Activated CD8-positive, alpha-beta memory T cell treated with anti-CD3 and anti-CD28 coated beads, Interleukin-2, amount 10 ng/mL, durations not matched to agents 7 days and 5 days (primary cell): ENCODE measurements at regions not wholly inside any gene's neighbourhood (a gene's known extent, or its start where the extent isn't known, plus 50 kb on each side); places are given as distances from the start of the nearest gene placed in this dataset.

Experiments
- ATAC-seq: fragments of 150-1000 bp; cut with Tn5 transposase; one replicate; pipeline ENCODE4 v1.10.0; 2021; ENCODE audit warnings: moderate library complexity
- CTCF ChIA-PET: fragments of 350-600 bp; sonication (Branson Sonifier 250); formaldehyde crosslinking; loops from one replicate; lab custom pipeline; 2021; ENCODE audit warnings: antibody characterized with exemption; lab: Charles Lee
- DNase-seq: peaks from one replicate; pipeline ENCODE4 v3.0.0-alpha.2; 2020
- H3K27ac Mint-ChIP-seq: one replicate; pipeline ENCODE4 v1.8.0; 2021; ENCODE audit warnings: mild to moderate bottlenecking, mixed read lengths
- H3K27me3 Mint-ChIP-seq: one replicate; pipeline ENCODE4 v1.8.0; 2021; ENCODE audit warnings: mixed read lengths
- H3K36me3 Mint-ChIP-seq: one replicate; pipeline ENCODE4 v1.8.0; 2021; ENCODE audit warnings: mild to moderate bottlenecking, mixed read lengths
- H3K4me1 Mint-ChIP-seq: one replicate; pipeline ENCODE4 v1.8.0; 2021; ENCODE audit warnings: mixed read lengths
- H3K4me3 Mint-ChIP-seq: one replicate; pipeline ENCODE4 v1.8.0; 2021; ENCODE audit warnings: mild to moderate bottlenecking, moderate library complexity, mixed read lengths
- H3K9me3 Mint-ChIP-seq: one replicate; pipeline ENCODE4 v1.8.0; 2022; ENCODE audit warnings: low read depth, mixed read lengths

DNA sequence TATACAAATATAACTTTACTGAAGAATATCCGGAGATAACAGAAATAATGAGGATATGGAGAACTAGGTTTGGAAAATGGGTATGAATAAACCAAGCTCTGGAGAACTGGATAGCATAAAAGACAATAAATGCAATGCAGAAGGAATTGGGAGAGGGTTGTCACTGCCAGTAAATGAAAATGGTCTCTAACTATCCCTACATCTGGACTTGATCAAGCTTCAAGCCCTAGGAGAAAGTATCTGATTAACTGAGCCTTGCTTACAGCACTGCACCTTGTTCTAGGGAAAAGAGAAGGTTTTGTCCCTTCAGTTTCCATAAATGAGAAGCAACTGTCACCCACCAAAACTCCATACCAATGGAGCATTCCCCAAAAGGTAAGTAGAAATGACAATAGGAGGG is 514.6 kb upstream of the ZEB2 start:
- Mint-ChIP-seq H3K4me3 (no peak overlapping the region), H3K36me3 (no peaks in the 10 kb centered on the region), H3K27me3 (no peaks in the 10 kb centered on the region), H3K27ac (no peak overlapping the region), H3K4me1 (no peaks in the 10 kb centered on the region), H3K9me3 (no peaks in the 10 kb centered on the region)
- ATAC-seq (no peak), DNase-seq (no peak)
- CTCF ChIA-PET: no interaction called here

- CTCF ChIA-PET: no interaction called here
- H3K4me3 Mint-ChIP-seq: no peak overlapping the region
- no peaks in the 10 kb centered on the region for H3K27me3 Mint-ChIP-seq
- H3K9me3 Mint-ChIP-seq: no peaks in the 10 kb centered on the region
- H3K4me1 Mint-ChIP-seq: no peaks in the 10 kb centered on the region
- DNase-seq (no peak), ATAC-seq (no peak)
- no peak overlapping the region for H3K27ac Mint-ChIP-seq
- H3K36me3 Mint-ChIP-seq: no peaks in the 10 kb centered on the region
These were observed 513.5 kb upstream of the ZEB2 start for GRCh38 chr2:145033438-145033837.

GRCh38 chr2:145032791-145033190 is 512.9 kb upstream of the ZEB2 start:
- H3K36me3 Mint-ChIP-seq: no peaks in the 10 kb centered on the region
- DNase-seq: no peak
- CTCF ChIA-PET: no interaction called here
- ATAC-seq: no peak
- no peaks in the 10 kb centered on the region for H3K9me3 Mint-ChIP-seq
- H3K27ac Mint-ChIP-seq: no peak overlapping the region
- no peaks in the 10 kb centered on the region for H3K4me1 Mint-ChIP-seq
- H3K4me3 Mint-ChIP-seq: no peak overlapping the region
- peaks cover 2% of the 10 kb centered on the region for H3K27me3 Mint-ChIP-seq

DNA sequence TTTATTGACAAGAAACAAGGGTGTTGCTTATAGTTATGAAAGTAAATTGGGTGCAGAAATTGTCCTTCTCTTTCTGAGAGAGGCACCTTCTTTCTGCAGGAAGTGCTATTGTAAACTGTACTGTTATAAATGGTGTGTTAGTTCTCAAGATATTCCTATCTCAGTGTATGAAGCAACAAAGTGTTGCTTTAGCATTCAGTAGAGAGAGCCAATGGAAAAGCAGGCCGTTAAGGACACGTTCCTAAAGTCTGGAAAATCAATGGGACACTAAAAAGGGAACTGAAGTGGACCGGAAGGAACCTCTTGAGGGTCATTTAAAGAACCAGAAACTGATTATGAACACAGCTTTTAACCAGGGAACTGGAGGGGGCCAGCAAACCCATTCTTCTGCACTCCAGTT is 510.0 kb upstream of the ZEB2 start:
- Mint-ChIP-seq H3K27ac (no peak overlapping the region), H3K4me3 (no peak overlapping the region), H3K4me1 (no peaks in the 10 kb centered on the region), H3K36me3 (no peaks in the 10 kb centered on the region), H3K27me3 (peaks cover 2% of the 10 kb centered on the region), H3K9me3 (no peaks in the 10 kb centered on the region)
- ATAC-seq: no peak
- CTCF ChIA-PET: no interaction called here
- no peak for DNase-seq

DNA sequence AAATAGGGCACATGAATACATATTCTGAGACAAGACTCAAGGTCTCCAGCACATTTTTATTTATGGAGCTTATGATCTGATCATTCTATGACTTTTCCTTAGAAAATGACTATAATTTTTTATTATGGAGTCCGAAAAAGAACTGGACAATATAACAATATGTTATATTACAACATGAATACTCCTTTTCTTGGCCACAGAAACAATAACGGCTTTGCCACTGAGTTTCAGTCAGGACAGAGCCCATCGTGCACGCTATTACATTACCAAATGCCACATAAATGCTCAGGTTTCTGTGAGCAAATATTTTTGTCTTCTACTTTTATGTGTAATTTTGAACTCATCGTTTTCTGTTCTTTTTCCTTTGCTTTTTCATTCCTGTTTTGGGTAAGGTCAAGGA is 509.2 kb upstream of the ZEB2 start:
- peaks cover 2% of the 10 kb centered on the region for H3K27me3 Mint-ChIP-seq
- H3K27ac Mint-ChIP-seq: no peak overlapping the region
- H3K4me3 Mint-ChIP-seq: no peak overlapping the region
- CTCF ChIA-PET: no interaction called here
- H3K4me1 Mint-ChIP-seq: no peaks in the 10 kb centered on the region
- ATAC-seq (no peak), DNase-seq (no peak)
- no peaks in the 10 kb centered on the region for H3K9me3 Mint-ChIP-seq
- no peaks in the 10 kb centered on the region for H3K36me3 Mint-ChIP-seq

DNA sequence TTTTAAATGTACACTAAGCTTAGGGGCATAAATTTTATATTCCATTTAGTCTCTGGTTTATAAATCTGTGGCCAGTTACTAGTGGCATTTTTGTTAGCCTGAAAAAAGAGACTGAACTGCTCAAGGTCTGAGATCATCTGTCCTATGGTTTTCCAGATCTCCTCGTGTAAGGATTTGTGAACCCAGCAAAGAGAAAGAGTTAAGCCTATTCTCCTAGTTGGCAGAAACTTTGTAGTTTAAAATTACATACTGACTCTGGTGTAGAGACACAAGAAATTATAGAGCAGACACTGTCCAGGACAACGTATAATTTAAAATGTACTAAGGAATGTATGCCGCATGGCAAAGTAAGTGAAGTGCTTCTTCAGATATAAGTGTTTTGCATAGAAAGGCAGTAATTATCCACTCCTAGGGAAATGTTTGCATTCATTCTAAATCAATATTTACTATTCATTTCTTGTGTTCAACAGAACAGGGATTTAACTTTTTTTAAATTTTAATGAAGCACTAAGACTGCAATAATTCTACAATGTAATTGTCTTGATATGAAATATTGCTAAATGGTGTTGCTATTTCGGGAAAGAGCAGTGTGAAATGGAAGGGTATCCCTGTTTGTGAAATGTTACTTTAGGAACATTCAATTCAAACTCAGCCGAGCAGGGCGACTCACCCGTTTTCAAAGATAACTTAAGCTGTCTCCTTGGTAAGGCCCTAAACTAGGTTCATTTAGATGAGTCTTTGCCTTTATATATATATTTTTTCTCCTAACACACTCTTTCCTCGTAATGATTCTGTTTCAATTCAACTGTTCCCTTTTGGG is 508.4 kb upstream of the ZEB2 start:
- Mint-ChIP-seq H3K4me3 (no peak overlapping the region), H3K9me3 (no peaks in the 10 kb centered on the region), H3K27me3 (peaks cover 2% of the 10 kb centered on the region), H3K27ac (no peak overlapping the region), H3K4me1 (no peaks in the 10 kb centered on the region), H3K36me3 (no peaks in the 10 kb centered on the region)
- no peak for ATAC-seq
- CTCF ChIA-PET: no interaction called here
- DNase-seq: no peak

DNA sequence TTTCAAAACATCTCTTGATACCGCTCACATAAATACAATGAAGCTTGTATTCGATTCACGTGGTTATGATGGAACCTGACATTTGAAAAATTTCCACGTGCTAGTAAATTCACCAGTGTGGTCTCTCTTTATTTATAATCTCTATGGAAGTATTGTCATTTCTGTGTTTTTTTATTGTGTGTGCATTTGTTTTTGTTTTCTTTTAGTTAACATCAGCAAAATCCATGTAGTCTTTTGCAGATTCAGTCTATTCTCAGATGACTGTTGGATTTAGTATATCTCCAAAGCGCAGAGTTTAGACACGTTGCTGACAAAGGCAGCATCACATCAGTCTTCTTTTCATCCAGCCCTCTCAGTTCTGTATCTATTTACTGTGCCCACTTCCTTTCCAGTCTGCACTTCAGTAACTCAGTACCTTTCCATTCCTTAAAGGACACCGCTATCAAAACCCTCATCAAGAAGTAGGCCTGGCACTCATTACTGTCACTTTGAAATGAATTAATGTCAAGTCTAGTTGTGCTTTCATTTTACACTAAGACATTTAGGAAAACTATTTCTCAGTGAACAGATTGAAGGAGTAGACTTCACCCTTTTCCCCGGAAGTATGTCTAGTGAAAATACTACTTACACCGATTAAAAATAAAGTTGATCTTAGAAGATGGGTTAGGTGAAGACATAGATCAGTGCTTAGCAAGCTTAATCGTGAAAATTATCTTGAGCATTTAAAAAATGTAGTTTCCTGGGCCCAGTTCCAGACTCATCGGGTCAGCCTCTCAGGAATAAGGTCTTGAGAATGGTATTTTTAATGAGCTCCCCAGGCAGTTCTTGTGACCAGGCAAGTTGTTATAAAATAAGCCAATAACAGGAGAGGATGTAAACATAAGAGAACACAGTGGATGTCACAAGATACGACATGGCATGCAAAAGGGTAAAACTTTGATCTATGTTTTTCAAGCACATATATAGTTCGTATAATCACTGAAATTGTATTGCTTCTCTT is 506.8 kb upstream of the ZEB2 start:
- DNase-seq (no peak), ATAC-seq (no peak)
- no peaks in the 10 kb centered on the region for H3K9me3 Mint-ChIP-seq
- H3K27ac Mint-ChIP-seq: no peak overlapping the region
- CTCF ChIA-PET: no interaction called here
- H3K4me1 Mint-ChIP-seq: no peaks in the 10 kb centered on the region
- no peak overlapping the region for H3K4me3 Mint-ChIP-seq
- no peaks in the 10 kb centered on the region for H3K36me3 Mint-ChIP-seq
- H3K27me3 Mint-ChIP-seq: peaks cover 2% of the 10 kb centered on the region

DNA sequence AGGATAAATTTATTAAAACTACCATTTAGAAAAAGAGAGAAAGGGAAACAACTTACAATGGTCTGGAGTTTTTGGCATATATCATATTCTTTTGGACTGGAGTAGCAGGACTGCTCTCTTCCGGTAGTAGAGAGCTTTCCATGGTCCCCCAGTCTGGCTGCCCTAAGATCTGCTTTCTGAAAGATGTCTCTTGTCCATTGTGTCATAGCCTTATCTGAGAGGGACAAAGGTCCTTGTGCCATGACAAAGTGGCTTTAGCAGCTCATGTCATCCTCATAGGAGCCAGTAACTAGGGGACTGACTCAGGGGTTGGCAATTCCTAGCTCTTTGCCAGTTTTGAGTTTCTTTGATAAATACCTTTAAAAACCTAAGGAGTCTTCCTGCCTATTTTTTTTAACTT is 505.5 kb upstream of the ZEB2 start:
- CTCF ChIA-PET: no interaction called here
- Mint-ChIP-seq H3K36me3 (no peaks in the 10 kb centered on the region), H3K27ac (no peak overlapping the region), H3K4me1 (no peaks in the 10 kb centered on the region), H3K27me3 (peaks cover 2% of the 10 kb centered on the region), H3K9me3 (no peaks in the 10 kb centered on the region), H3K4me3 (no peak overlapping the region)
- no peak for ATAC-seq
- no peak for DNase-seq

DNA sequence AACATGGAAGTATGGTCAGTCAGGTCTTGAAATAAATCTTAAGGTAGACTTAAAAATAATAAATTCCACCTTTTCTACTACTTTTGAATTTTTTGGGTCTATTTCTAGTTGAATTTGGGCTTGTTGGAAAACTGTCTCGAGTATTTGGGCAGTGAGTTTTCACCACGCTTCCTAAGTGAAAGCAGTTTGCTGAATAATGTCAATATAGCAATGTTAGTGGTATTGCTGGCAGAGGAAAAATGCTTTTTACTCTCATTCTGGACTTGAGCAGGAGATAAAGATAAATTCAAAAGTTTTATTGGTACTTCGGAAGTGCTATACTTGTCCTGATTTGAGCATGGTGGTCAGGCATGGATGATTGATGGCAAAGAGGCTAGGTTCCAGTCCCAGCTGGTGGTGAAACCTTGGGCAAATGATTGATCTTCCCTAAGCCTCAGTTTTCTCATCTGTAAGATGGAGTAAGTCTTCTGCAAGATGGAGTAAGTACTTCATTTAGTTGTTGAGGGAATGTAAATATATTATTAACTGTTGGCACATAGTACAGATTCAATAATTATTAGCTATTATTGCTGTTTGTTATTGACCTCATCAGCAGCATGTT is 503.5 kb upstream of the ZEB2 start:
- H3K4me3 Mint-ChIP-seq: no peak overlapping the region
- no peaks in the 10 kb centered on the region for H3K9me3 Mint-ChIP-seq
- H3K27ac Mint-ChIP-seq: no peak overlapping the region
- CTCF ChIA-PET: no interaction called here
- DNase-seq (no peak), ATAC-seq (no peak)
- H3K4me1 Mint-ChIP-seq: no peaks in the 10 kb centered on the region
- H3K27me3 Mint-ChIP-seq: peaks cover 2% of the 10 kb centered on the region
- no peaks in the 10 kb centered on the region for H3K36me3 Mint-ChIP-seq

DNA sequence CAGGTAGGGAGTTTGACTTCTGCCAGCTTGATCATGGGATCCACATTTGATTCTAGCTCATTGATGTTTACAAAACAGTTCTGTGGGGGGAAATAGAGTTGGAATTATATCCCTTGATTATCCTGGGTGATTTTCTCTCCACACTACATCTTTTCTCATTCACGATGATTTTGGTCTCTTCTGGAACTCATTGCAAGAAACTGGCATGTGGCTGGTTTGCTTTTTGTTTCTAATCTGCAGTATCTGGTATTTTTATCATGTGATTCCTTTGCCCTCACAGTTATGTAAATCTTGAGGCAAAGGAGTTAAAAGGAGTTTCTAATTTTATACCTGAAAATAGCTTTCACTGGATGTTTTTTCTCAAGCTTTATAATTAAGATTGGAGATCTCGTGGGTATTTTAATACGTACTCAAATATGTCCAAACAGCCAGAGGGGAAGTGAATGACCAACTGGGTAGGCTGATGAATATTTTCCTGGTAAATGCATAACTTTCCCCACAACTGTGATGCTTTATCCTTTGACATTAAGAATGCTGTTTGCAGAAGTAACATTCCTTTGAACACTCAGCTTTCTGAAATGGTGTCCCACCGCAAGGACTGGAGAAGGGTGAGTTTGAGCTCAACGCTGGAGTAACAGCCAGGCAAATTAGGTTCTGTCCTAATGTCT is 502.9 kb upstream of the ZEB2 start:
- ATAC-seq: no peak
- no peak overlapping the region for H3K27ac Mint-ChIP-seq
- H3K4me1 Mint-ChIP-seq: no peaks in the 10 kb centered on the region
- DNase-seq: no peak
- H3K9me3 Mint-ChIP-seq: no peaks in the 10 kb centered on the region
- no peaks in the 10 kb centered on the region for H3K27me3 Mint-ChIP-seq
- H3K4me3 Mint-ChIP-seq: no peak overlapping the region
- no peaks in the 10 kb centered on the region for H3K36me3 Mint-ChIP-seq
- CTCF ChIA-PET: no interaction called here

DNA sequence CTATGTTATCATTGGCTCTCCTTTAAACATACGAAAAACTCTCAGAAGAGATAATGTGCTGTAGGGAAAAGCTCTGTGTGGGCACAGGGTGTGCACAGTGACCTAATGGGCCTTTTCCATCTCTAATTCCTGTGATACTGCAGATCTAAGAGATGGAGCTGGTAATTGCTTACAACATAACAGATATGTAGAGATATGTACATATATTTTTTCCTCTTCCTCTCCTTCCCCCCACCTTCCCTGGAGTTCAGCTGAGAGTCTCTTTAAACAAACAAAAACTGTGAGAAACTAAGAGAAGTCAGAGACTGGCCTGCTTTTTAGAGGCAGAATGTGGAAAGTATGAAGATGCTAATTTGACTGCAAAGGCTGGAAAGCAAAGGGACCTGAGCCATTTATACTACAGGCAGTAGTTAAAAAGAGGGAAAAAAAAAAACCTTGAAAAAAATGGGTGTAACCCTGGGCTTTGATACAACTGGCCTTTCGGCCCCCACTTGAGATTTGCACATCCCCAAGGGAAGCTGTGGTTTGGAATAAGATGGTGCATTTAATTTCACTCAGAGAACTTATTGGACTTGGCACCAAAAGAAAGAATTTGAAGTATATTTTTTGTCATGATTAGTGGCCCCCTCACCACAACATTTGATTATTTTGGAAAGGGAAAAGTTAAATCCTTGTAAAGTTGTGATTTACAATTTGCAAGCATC is 502.2 kb upstream of the ZEB2 start:
- no peak for ATAC-seq
- no peaks in the 10 kb centered on the region for H3K27me3 Mint-ChIP-seq
- CTCF ChIA-PET: no interaction called here
- H3K36me3 Mint-ChIP-seq: no peaks in the 10 kb centered on the region
- DNase-seq: no peak
- H3K27ac Mint-ChIP-seq: no peak overlapping the region
- H3K4me1 Mint-ChIP-seq: no peaks in the 10 kb centered on the region
- H3K9me3 Mint-ChIP-seq: no peaks in the 10 kb centered on the region
- no peak overlapping the region for H3K4me3 Mint-ChIP-seq

DNA sequence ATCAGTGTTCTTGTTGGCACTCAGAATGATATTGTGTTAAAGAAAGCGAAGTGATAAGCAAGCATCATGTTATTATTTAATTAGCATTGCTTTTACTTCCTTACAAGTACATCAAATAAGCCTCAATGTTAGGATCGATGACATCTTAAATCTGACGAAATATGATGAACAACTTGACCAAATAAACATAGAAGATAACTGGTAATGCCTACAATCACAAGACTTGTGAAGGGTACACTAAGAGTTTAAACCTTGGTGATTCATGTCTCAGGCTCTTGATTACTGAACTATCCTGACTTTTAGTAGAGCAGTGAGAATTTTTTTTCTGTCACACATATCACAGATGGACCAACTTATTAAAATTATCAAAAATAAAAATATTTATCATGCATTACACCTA is 500.8 kb upstream of the ZEB2 start:
- H3K9me3 Mint-ChIP-seq: no peaks in the 10 kb centered on the region
- no peak overlapping the region for H3K27ac Mint-ChIP-seq
- no peak overlapping the region for H3K4me3 Mint-ChIP-seq
- no peaks in the 10 kb centered on the region for H3K36me3 Mint-ChIP-seq
- DNase-seq: no peak
- H3K27me3 Mint-ChIP-seq: peaks cover 3% of the 10 kb centered on the region
- no peak for ATAC-seq
- H3K4me1 Mint-ChIP-seq: no peaks in the 10 kb centered on the region
- CTCF ChIA-PET: no interaction called here

GRCh38 chr2:145020139-145020538 is 500.2 kb upstream of the ZEB2 start:
- H3K4me1 Mint-ChIP-seq: no peaks in the 10 kb centered on the region
- H3K4me3 Mint-ChIP-seq: no peak overlapping the region
- no peaks in the 10 kb centered on the region for H3K9me3 Mint-ChIP-seq
- CTCF ChIA-PET: no interaction called here
- no peak for ATAC-seq
- H3K27me3 Mint-ChIP-seq: peaks cover 3% of the 10 kb centered on the region
- DNase-seq: no peak
- no peaks in the 10 kb centered on the region for H3K36me3 Mint-ChIP-seq
- H3K27ac Mint-ChIP-seq: no peak overlapping the region
